ENCODE measurements at regions not wholly inside any gene's neighbourhood (a gene's known extent, or its start where the extent isn't known, plus 50 kb on each side); places are given as distances from the start of the nearest gene placed in this dataset.

DNA sequence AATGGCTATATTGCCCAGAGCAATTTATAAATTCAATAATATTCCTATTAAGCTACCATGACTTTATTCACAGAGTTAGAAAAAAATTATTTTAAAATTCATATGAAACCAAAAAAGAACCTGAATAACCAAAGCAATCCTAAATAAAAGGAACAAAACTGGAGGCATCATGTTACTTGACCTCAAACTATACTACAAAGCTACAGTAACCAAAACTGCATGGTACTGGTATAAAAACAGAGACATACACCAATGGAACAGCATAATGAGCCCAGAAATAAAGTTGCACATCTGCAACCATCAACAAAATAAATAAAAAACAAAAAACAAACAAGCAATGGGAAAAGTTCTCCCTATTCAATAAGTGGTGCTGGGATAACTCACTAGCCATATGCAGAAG, 203.2 kb downstream of the RGS9 start:
- TF ChIP-seq, protein P1, sequence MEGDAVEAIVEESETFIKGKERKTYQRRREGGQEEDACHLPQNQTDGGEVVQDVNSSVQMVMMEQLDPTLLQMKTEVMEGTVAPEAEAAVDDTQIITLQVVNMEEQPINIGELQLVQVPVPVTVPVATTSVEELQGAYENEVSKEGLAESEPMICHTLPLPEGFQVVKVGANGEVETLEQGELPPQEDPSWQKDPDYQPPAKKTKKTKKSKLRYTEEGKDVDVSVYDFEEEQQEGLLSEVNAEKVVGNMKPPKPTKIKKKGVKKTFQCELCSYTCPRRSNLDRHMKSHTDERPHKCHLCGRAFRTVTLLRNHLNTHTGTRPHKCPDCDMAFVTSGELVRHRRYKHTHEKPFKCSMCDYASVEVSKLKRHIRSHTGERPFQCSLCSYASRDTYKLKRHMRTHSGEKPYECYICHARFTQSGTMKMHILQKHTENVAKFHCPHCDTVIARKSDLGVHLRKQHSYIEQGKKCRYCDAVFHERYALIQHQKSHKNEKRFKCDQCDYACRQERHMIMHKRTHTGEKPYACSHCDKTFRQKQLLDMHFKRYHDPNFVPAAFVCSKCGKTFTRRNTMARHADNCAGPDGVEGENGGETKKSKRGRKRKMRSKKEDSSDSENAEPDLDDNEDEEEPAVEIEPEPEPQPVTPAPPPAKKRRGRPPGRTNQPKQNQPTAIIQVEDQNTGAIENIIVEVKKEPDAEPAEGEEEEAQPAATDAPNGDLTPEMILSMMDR (IDR thresholded peaks at IDR 0.05) = no peak
- no peak for TF ChIP-seq POLR2A (IDR thresholded peaks at IDR 0.05)

Data from right lobe of liver (tissue), 4 donors.